ENCODE measurements at regions not wholly inside any gene's neighbourhood (a gene's known extent, or its start where the extent isn't known, plus 50 kb on each side); places are given as distances from the start of the nearest gene placed in this dataset.
"Not testable (repeated sequence)": the region's sequence is repeated elsewhere in the genome, so short reads cannot be mapped to it uniquely, and the experiment has no call there.

DNA sequence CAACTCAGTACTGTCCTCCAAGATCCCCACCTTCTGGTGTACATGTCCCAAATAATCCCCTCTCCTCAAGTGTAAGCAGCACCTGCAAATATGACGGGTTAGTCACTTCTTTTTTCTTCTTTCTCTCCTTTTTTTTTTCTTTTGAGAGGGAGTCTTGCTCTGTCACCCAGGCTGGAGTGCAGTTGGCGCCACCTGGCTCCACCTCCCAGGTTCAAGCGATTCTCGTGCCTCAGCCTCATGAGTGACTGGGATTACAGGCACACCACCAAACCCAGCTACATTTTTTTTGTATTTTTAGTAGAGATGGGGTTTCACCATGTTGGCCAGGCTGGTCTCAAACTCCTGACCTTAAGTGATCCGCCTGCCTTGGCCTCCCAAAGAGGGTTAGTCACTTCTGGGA is 123.8 kb upstream of the PALS2 start:
- TF ChIP-seq, protein P1, sequence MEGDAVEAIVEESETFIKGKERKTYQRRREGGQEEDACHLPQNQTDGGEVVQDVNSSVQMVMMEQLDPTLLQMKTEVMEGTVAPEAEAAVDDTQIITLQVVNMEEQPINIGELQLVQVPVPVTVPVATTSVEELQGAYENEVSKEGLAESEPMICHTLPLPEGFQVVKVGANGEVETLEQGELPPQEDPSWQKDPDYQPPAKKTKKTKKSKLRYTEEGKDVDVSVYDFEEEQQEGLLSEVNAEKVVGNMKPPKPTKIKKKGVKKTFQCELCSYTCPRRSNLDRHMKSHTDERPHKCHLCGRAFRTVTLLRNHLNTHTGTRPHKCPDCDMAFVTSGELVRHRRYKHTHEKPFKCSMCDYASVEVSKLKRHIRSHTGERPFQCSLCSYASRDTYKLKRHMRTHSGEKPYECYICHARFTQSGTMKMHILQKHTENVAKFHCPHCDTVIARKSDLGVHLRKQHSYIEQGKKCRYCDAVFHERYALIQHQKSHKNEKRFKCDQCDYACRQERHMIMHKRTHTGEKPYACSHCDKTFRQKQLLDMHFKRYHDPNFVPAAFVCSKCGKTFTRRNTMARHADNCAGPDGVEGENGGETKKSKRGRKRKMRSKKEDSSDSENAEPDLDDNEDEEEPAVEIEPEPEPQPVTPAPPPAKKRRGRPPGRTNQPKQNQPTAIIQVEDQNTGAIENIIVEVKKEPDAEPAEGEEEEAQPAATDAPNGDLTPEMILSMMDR (IDR thresholded peaks at IDR 0.05; ENCODE audit: borderline replicate concordance, extremely low read depth, low read length, poor library complexity, severe bottlenecking), result not testable (repeated sequence)
- not testable (repeated sequence) for TF ChIP-seq EZH2 (IDR thresholded peaks at IDR 0.05; ENCODE audit: borderline replicate concordance, low read depth, low read length, severe bottlenecking)

Measured in DND-41 (cell line).